HL-60 (cell line): ENCODE measurements at regions not wholly inside any gene's neighbourhood (a gene's known extent, or its start where the extent isn't known, plus 50 kb on each side); places are given as distances from the start of the nearest gene placed in this dataset.
A peak's percentile ranks its signal among the peaks of the same experiment; 100 is the strongest.

Source experiments
- DNase-seq, 2 experiments: peaks; one replicate each; pipeline ENCODE4 v3.0.0-alpha.2; 2010 to 2020; ENCODE audit warnings: low read depth in 1 of 2, low spot score in 1 of 2
- H3K27ac ChIP-seq: fragments of 250-450 bp; sonication (Bioruptor Pico); replicated peaks from 2 replicates; pipeline ENCODE4 v1.5.1; 2020; ENCODE audit warnings: mild to moderate bottlenecking, moderate library complexity
- H3K27me3 ChIP-seq: fragments of 250-450 bp; sonication (Bioruptor Pico); 2 replicates; pipeline ENCODE4 v1.5.1; 2021; ENCODE audit warnings: mild to moderate bottlenecking, moderate library complexity; ENCODE audit not compliant: insufficient read depth, poor library complexity, severe bottlenecking
- H3K4me3 ChIP-seq: replicated peaks from 2 replicates; pipeline ENCODE4 v1.5.1; 2011; ENCODE audit warnings: mild to moderate bottlenecking, control low read depth, low read length; ENCODE audit not compliant: insufficient read depth
- GABPA ChIP-seq: IDR thresholded peaks from 2 replicates; pipeline ENCODE4 v1.6.1; 2012; ENCODE audit warnings: low read depth
- POLR2AphosphoS5 ChIP-seq: IDR thresholded peaks from 2 replicates; pipeline ENCODE4 v1.6.1; 2012; ENCODE audit warnings: low read depth
- REST ChIP-seq: IDR thresholded peaks from 2 replicates; pipeline ENCODE4 v1.6.1; 2012; ENCODE audit warnings: low read depth; ENCODE audit not compliant: insufficient replicate concordance
- SPI1 ChIP-seq: IDR thresholded peaks from 2 replicates; pipeline ENCODE4 v1.6.1; 2012; ENCODE audit warnings: low read depth, mild to moderate bottlenecking, borderline replicate concordance
- TF ChIP-seq, protein P1 (sequence below): IDR thresholded peaks from one replicate; pipeline ENCODE4 v1.5.1; 2011; ENCODE audit warnings: low read length, control low read depth, inconsistent platforms; ENCODE audit not compliant: insufficient read depth

DNA sequence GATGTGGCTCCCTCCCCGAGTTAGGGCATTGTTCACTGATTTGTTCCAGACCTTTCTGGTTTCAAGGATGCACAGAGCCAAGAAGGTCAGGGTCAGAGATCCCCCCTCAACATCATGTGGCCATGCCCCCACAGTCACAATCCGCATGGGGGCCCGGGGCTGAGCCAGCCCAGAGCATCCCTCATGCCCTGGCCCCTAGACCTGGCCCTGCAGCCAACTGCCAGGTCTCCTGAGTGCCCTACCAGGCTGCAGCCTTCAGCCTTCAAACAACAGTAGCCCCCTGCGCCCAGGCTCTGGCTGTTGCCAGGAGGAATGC lies 142.4 kb downstream of the CRYBB2 start:
- Histone ChIP-seq H3K27me3 (no peaks in the 10 kb centered on the region), H3K27ac (no peak overlapping the region), H3K4me3 (no peak overlapping the region)
- TF ChIP-seq SPI1, result no peak
- TF ChIP-seq, protein P1, sequence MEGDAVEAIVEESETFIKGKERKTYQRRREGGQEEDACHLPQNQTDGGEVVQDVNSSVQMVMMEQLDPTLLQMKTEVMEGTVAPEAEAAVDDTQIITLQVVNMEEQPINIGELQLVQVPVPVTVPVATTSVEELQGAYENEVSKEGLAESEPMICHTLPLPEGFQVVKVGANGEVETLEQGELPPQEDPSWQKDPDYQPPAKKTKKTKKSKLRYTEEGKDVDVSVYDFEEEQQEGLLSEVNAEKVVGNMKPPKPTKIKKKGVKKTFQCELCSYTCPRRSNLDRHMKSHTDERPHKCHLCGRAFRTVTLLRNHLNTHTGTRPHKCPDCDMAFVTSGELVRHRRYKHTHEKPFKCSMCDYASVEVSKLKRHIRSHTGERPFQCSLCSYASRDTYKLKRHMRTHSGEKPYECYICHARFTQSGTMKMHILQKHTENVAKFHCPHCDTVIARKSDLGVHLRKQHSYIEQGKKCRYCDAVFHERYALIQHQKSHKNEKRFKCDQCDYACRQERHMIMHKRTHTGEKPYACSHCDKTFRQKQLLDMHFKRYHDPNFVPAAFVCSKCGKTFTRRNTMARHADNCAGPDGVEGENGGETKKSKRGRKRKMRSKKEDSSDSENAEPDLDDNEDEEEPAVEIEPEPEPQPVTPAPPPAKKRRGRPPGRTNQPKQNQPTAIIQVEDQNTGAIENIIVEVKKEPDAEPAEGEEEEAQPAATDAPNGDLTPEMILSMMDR, result no peak
- TF ChIP-seq GABPA, result no peak
- TF ChIP-seq REST, result no peak
- DNase-seq, result no peak

DNA sequence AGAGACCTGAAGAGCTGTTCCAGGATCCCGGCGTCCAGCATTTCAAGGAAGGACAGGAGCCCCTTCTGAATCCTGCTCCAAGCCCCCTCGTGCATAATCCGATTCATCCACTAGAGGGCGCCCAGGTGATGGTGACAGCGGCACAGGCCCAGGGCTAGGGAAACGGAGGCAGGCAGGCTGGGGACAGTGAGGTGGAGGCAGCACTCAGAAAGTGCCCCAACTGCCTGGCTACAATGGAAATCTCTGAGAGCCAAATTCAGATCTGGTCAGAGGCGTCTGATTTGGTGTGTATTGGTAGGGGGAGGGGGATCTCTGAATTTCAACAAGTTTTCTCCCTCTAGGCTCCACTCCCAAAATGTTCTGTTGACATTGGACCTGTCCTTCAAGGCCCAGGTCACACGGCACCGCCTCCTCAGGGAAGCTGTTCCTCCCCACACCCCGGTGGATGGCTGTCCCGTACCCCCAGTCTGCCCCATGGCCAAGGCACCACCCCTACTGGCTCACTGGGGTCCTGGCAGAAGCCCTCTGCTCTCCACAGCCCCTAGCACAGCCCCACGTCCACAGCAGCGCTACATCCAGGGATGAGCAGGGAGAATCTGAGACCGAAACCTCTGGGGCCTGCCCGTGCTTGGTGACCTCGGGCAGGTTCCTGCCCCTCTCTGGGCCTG lies 142.9 kb downstream of the CRYBB2 start:
- DNase-seq, result peak; percentile 37 to 75
- Histone ChIP-seq H3K27ac (no peak overlapping the region), H3K4me3 (no peak overlapping the region), H3K27me3 (no peaks in the 10 kb centered on the region)
- no peak for TF ChIP-seq GABPA
- TF ChIP-seq, protein P1, result peak; percentile 98

- Histone ChIP-seq H3K27ac (no peak overlapping the region), H3K27me3 (no peaks in the 10 kb centered on the region), H3K4me3 (no peak overlapping the region)
- TF ChIP-seq REST, result no peak
- TF ChIP-seq, protein P1, result no peak
- no peak for TF ChIP-seq GABPA
- TF ChIP-seq SPI1, result no peak
- TF ChIP-seq POLR2AphosphoS5, result no peak
- no peak for DNase-seq
These were observed 143.4 kb downstream of the CRYBB2 start for GRCh38 chr22:25362883-25363240.

GRCh38 chr22:25363474-25363873 lies 144.0 kb downstream of the CRYBB2 start:
- TF ChIP-seq POLR2AphosphoS5, result no peak
- no peak for TF ChIP-seq REST
- TF ChIP-seq GABPA, result no peak
- no peak for TF ChIP-seq SPI1
- TF ChIP-seq, protein P1, result no peak
- no peaks in the 10 kb centered on the region for H3K27me3 ChIP-seq
- no peak for DNase-seq
- no peak overlapping the region for H3K4me3 ChIP-seq
- no peak overlapping the region for H3K27ac ChIP-seq
